ENCODE measurements at regions not wholly inside any gene's neighbourhood (a gene's known extent, or its start where the extent isn't known, plus 50 kb on each side); places are given as distances from the start of the nearest gene placed in this dataset.
"Not testable (repeated sequence)": the region's sequence is repeated elsewhere in the genome, so short reads cannot be mapped to it uniquely, and the experiment has no call there.

DNA sequence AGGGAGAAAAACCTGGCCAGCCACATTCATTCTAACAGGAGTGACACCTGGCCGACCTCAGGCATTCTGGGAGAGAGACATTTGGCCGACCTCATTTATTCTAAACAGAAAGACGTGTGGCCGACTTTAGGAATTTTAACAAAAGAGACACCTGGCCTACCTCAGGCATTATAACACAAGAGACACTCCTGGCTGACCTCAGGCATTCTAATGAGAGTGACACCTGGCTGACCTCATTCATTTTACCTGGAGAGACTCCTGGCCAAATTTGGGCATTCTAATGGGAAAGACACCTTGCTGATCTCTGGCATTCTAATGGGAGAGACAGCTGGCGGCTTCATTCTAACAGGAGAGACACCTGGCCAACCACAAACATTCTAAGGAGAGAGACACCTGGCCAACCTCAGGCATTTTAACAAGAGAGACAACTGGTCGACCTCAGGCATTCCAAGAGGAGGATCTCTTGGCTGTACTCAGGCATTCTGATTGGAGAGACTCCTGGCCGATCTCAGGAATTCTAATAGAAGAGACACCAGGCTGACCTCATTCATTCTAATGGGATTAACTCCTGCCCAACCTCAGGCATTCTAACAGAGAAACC, 1353.9 kb downstream of the UQCRFS1 start:
- Histone ChIP-seq H3K4me3 (ENCODE audit: extremely low read depth, insufficient read depth, low read length, poor library complexity, severe bottlenecking) (no peak overlapping the region), H3K4me1 (ENCODE audit: control insufficient read depth, insufficient read depth, low read length, poor library complexity, severe bottlenecking) (no peaks in the 10 kb centered on the region), H3K27ac (ENCODE audit: low read depth, low read length, severe bottlenecking) (no peak overlapping the region), H3K9me3 (ENCODE audit: control insufficient read depth, low read length) (peaks cover 16% of the 10 kb centered on the region), H3K36me3 (ENCODE audit: control insufficient read depth, insufficient read depth, low read length) (no peaks in the 10 kb centered on the region)
- 68 to 87% methylated on average over 6 of the region's 7 CpGs for WGBS, 2 experiments (ENCODE audit: insufficient coverage in 2 of 2)

DNA sequence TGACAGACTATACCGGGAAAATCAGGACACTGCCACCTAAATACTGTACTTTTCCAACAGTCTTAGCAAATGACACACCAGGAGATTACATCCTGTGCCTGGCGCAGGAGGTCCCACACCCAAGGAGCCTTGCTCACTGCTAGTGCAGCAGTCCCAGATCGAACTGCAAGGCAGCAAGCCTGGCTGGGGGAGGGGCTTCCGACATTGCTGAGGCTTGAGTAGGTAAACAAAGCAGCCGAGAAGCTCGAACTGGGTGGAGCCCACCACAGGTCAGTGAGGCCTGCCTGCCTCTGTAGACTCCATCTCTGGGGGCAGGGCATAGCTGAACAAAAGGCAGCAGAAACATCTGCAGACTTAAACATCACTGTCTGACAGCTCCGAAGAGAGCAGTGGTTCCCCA, 1360.0 kb downstream of the UQCRFS1 start:
- not testable (repeated sequence) for H3K4me3 ChIP-seq (ENCODE audit: extremely low read depth, insufficient read depth, low read length, poor library complexity, severe bottlenecking); H3K27ac ChIP-seq (ENCODE audit: low read depth, low read length, severe bottlenecking); H3K36me3 ChIP-seq (ENCODE audit: control insufficient read depth, insufficient read depth, low read length); H3K4me1 ChIP-seq (ENCODE audit: control insufficient read depth, insufficient read depth, low read length, poor library complexity, severe bottlenecking)
- 71 to 78% methylated on average over 4 to 7 of the region's 7 CpGs for WGBS, 2 experiments (ENCODE audit: insufficient coverage in 2 of 2)
- peaks cover 35% of the 10 kb centered on the region for H3K9me3 ChIP-seq (ENCODE audit: control insufficient read depth, low read length)

DNA sequence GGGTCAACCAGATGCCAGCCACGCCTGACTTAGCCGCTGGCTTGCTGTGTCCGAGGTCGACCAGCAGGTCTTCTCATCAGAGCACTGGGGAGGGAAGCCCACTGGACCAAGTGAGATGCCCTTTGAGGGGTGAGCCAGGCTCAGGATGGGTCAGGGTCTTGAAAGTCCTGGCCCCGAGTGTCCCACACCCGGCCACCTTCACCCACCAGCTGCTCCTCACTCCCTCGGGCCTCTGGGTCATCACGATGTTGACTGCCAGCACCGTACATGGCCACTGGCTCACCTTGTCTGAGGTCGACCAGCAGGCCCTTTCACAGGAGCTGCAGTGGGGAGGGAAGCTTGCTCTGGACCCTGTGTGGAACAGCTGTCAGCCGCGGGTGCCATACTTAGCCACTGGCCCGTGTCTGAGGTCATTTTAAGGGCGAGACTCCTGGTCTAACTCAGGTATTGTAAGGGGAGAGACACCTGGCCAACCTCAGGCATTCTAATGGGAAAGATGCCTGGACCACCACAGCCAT, 1361.3 kb downstream of the UQCRFS1 start:
- Histone ChIP-seq H3K36me3 (ENCODE audit: control insufficient read depth, insufficient read depth, low read length) (no peaks in the 10 kb centered on the region), H3K27ac (ENCODE audit: low read depth, low read length, severe bottlenecking) (no peak overlapping the region), H3K4me1 (ENCODE audit: control insufficient read depth, insufficient read depth, low read length, poor library complexity, severe bottlenecking) (no peaks in the 10 kb centered on the region), H3K4me3 (ENCODE audit: extremely low read depth, insufficient read depth, low read length, poor library complexity, severe bottlenecking) (no peak overlapping the region), H3K9me3 (ENCODE audit: control insufficient read depth, low read length) (peaks cover 35% of the 10 kb centered on the region)
- WGBS, 2 experiments (ENCODE audit: insufficient coverage in 2 of 2), result 89 to 93% methylated on average over 11 to 14 of the region's 14 CpGs

DNA sequence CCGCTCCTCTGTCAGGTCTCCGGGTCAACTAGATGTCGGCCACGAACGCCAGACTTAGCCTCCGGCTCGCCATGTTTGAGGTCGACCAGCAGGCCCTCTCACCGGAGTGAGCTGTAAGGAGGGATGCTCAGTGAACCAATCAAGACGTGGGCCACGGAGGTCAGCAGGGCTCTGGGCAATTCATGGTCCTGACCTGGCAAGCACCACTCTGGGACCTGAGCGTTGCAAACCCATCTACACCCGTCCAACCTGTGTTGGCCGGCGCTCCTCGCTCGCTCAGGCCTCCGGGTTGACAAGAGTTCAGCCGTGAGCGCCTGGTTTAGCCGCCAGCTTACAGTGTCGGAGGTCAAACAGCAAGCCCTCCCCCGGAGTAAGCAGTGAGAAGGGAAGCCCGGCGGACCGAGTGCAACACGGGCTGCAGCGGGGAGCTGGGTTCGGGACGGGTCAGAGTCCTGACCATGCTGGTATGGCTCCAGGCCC, 1361.9 kb downstream of the UQCRFS1 start:
- Histone ChIP-seq H3K9me3 (ENCODE audit: control insufficient read depth, low read length) (peaks cover 40% of the 10 kb centered on the region), H3K4me3 (ENCODE audit: extremely low read depth, insufficient read depth, low read length, poor library complexity, severe bottlenecking) (no peak overlapping the region), H3K36me3 (ENCODE audit: control insufficient read depth, insufficient read depth, low read length) (no peaks in the 10 kb centered on the region), H3K4me1 (ENCODE audit: control insufficient read depth, insufficient read depth, low read length, poor library complexity, severe bottlenecking) (no peaks in the 10 kb centered on the region), H3K27ac (ENCODE audit: low read depth, low read length, severe bottlenecking) (no peak overlapping the region)
- WGBS, 2 experiments (ENCODE audit: insufficient coverage in 2 of 2), result 93 to 96% methylated on average over 20 to 30 of the region's 30 CpGs

DNA sequence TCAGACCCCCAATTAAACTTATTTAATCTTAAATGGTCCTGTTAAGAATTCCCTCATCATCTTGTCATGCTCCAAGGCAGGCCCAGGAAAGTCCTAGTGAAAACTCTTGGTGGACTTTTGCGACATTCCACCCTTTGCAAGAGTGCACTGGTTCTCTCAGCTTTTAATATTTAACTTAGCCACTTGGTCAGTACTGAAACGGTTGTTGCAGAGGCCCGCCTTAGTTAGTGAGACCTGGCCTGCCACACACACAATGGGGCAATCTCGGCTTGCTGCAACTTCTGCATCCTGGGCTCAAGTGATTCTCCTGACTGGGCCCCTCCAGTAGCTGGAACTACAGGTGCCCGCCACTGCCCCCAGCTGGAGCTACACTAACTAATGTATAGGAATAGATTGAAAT, 1366.0 kb downstream of the UQCRFS1 start:
- H3K4me3 ChIP-seq (ENCODE audit: extremely low read depth, insufficient read depth, low read length, poor library complexity, severe bottlenecking), result no peak overlapping the region
- no peak overlapping the region for H3K27ac ChIP-seq (ENCODE audit: low read depth, low read length, severe bottlenecking)
- H3K9me3 ChIP-seq (ENCODE audit: control insufficient read depth, low read length), result peaks cover 40% of the 10 kb centered on the region
- WGBS, 2 experiments (ENCODE audit: insufficient coverage in 2 of 2), result 92 to 96% methylated on average over 4 of the region's 5 CpGs
- no peaks in the 10 kb centered on the region for H3K4me1 ChIP-seq (ENCODE audit: control insufficient read depth, insufficient read depth, low read length, poor library complexity, severe bottlenecking)
- no peaks in the 10 kb centered on the region for H3K36me3 ChIP-seq (ENCODE audit: control insufficient read depth, insufficient read depth, low read length)

DNA sequence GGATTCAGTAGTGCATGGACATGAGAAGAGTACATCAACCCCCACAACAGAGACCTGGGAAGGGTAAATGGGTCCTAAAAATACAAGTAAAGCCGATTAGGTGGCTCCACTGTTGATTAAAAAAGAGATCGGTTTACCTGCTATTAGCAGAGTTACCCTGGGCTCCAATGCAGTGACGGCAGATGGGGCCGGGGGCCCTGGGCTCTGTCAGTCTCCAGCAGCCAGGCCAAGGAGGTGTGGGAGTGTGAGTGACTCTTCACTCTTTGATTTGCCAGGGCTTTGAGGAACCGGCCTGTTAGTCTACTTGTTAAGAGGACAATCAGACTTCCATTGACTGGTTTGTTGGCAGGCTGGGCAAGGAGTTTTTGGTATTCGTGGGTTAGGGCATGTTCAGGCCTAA, 1368.7 kb downstream of the UQCRFS1 start:
- 82 to 90% methylated on average over 2 to 6 of the region's 6 CpGs for WGBS, 2 experiments (ENCODE audit: insufficient coverage in 2 of 2)
- H3K4me3 ChIP-seq (ENCODE audit: extremely low read depth, insufficient read depth, low read length, poor library complexity, severe bottlenecking), result no peak overlapping the region

DNA sequence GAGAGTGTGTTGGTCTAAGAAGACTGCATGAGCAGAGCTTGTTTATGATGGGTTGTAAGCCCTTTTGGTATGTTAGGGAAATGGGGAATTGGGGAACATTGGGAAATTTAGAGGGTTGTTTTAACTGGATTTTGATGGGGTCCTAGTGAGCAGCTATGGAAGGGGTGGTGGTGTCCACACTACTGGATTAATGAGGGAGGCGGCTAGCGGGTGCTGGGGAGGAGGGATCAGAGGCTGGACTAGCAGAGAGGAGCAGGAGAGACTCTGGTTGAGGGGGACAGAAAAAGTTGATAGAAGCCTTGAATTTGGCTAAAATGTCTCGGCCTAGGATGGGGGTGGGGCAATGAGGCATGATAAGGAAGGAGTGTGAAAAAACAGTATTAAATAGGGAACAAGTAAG, 1369.1 kb downstream of the UQCRFS1 start:
- H3K9me3 ChIP-seq (ENCODE audit: control insufficient read depth, low read length), result peaks cover 16% of the 10 kb centered on the region
- no peak overlapping the region for H3K4me3 ChIP-seq (ENCODE audit: extremely low read depth, insufficient read depth, low read length, poor library complexity, severe bottlenecking)
- H3K27ac ChIP-seq (ENCODE audit: low read depth, low read length, severe bottlenecking), result no peak overlapping the region
- no peaks in the 10 kb centered on the region for H3K4me1 ChIP-seq (ENCODE audit: control insufficient read depth, insufficient read depth, low read length, poor library complexity, severe bottlenecking)
- WGBS, 2 experiments (ENCODE audit: insufficient coverage in 2 of 2), result 80 to 100% methylated on average over 1 to 3 of the region's 3 CpGs
- H3K36me3 ChIP-seq (ENCODE audit: control insufficient read depth, insufficient read depth, low read length), result no peaks in the 10 kb centered on the region

More for the DNA sequence above, 1368.7 kb downstream of the UQCRFS1 start:
- H3K27ac ChIP-seq (ENCODE audit: low read depth, low read length, severe bottlenecking), result no peak overlapping the region
- no peaks in the 10 kb centered on the region for H3K4me1 ChIP-seq (ENCODE audit: control insufficient read depth, insufficient read depth, low read length, poor library complexity, severe bottlenecking)
- no peaks in the 10 kb centered on the region for H3K36me3 ChIP-seq (ENCODE audit: control insufficient read depth, insufficient read depth, low read length)
- peaks cover 19% of the 10 kb centered on the region for H3K9me3 ChIP-seq (ENCODE audit: control insufficient read depth, low read length)

DNA sequence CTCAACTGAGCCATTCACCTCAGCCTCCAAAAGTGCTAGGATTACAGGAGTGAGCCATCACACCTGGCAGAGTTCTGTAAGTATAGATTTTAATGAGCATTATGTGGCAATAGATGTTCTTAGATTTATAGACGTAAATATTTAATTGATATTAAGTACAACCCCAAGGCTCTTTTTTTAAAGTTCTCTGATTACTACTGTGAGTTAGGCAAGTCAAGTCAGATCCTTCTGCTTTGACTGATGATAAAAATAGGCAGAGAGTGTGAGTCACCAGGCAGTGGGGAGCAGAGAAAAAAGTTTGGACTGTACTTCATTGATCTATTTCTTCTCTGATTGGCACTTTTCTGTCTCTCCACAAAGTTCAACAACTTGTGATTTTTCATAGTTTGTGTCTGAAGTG, 1379.9 kb downstream of the UQCRFS1 start:
- no CpG with 5 or more reads among the region's 1 CpG for WGBS, 2 experiments (ENCODE audit: insufficient coverage in 2 of 2)
- H3K9me3 ChIP-seq (ENCODE audit: control insufficient read depth, low read length), result no peaks in the 10 kb centered on the region
- no peaks in the 10 kb centered on the region for H3K36me3 ChIP-seq (ENCODE audit: control insufficient read depth, insufficient read depth, low read length)
- H3K4me3 ChIP-seq (ENCODE audit: extremely low read depth, insufficient read depth, low read length, poor library complexity, severe bottlenecking), result no peak overlapping the region
- no peak overlapping the region for H3K27ac ChIP-seq (ENCODE audit: low read depth, low read length, severe bottlenecking)
- H3K4me1 ChIP-seq (ENCODE audit: control insufficient read depth, insufficient read depth, low read length, poor library complexity, severe bottlenecking), result no peaks in the 10 kb centered on the region

DNA sequence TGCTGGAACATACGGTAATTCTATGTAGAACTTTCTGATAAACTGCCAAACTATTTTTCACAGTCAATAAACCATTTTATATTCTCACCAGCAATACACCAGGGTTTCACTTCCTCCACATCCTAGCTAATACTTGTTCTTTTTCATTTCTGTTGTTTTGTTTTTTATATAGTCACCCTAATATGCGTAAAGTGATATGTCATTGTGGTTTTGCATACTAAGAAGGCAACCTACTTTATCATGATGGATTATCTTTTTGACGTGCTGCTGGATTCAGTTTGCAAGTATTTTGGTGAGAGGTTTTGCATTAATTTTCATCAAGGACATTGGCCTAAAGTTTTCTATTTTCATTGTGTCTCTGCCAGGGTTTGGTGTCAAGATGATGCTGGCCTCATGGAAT, 1384.1 kb downstream of the UQCRFS1 start:
- H3K9me3 ChIP-seq (ENCODE audit: control insufficient read depth, low read length), result no peaks in the 10 kb centered on the region
- no peaks in the 10 kb centered on the region for H3K36me3 ChIP-seq (ENCODE audit: control insufficient read depth, insufficient read depth, low read length)
- H3K27ac ChIP-seq (ENCODE audit: low read depth, low read length, severe bottlenecking), result no peak overlapping the region
- no peak overlapping the region for H3K4me3 ChIP-seq (ENCODE audit: extremely low read depth, insufficient read depth, low read length, poor library complexity, severe bottlenecking)
- WGBS, 2 experiments (ENCODE audit: insufficient coverage in 2 of 2), result 83% methylated on average over 1 of the region's 3 CpGs; no CpG with 5 or more reads in 1 of the 2 experiments
- no peaks in the 10 kb centered on the region for H3K4me1 ChIP-seq (ENCODE audit: control insufficient read depth, insufficient read depth, low read length, poor library complexity, severe bottlenecking)

DNA sequence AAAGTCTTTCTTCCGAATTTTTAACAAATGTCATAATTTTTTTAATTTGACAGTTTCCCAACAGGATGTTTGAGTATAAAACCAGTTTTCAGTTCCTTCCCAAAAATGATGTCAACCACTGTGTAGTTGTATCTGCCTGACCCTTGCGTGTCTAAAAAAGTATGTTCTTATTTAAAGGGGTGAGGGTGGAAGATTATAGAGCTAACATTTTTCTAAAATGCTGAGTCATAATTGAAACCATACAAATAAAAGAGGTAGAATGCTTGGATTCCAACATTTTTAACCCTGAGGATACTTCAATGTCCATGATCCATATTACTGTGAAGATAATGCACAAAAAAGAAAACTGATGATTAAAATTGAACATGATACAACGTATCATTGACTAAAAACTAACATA, 1388.8 kb downstream of the UQCRFS1 start:
- H3K4me3 ChIP-seq (ENCODE audit: extremely low read depth, insufficient read depth, low read length, poor library complexity, severe bottlenecking), result no peak overlapping the region
- no peaks in the 10 kb centered on the region for H3K9me3 ChIP-seq (ENCODE audit: control insufficient read depth, low read length)
- no peaks in the 10 kb centered on the region for H3K36me3 ChIP-seq (ENCODE audit: control insufficient read depth, insufficient read depth, low read length)
- no peak overlapping the region for H3K27ac ChIP-seq (ENCODE audit: low read depth, low read length, severe bottlenecking)
- WGBS, 2 experiments (ENCODE audit: insufficient coverage in 2 of 2), result 100% methylated on average over 1 of the region's 3 CpGs; no CpG with 5 or more reads in 1 of the 2 experiments
- H3K4me1 ChIP-seq (ENCODE audit: control insufficient read depth, insufficient read depth, low read length, poor library complexity, severe bottlenecking), result no peaks in the 10 kb centered on the region

DNA sequence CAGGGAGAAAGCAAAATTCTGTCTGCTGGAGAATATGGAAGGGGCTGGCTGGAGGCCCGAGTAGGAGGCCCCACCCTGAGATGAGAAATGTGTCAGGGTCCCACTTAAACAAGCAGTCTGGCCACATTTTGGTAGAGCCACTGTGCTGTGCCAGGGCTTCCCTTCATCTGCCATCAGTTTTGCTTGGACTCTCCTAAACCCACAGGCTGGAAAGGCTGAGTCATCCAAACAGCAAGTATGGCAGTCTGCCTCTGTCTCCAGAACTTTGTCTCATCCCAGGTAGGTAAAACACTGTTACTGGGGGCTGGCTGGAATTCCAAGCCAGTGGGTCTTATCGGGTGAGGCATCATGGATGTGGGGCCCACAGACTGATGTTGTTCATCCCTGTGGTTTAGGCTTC, 1390.6 kb downstream of the UQCRFS1 start:
- Histone ChIP-seq H3K4me1 (ENCODE audit: control insufficient read depth, insufficient read depth, low read length, poor library complexity, severe bottlenecking) (no peaks in the 10 kb centered on the region), H3K27ac (ENCODE audit: low read depth, low read length, severe bottlenecking) (no peak overlapping the region), H3K9me3 (ENCODE audit: control insufficient read depth, low read length) (no peaks in the 10 kb centered on the region), H3K4me3 (ENCODE audit: extremely low read depth, insufficient read depth, low read length, poor library complexity, severe bottlenecking) (no peak overlapping the region), H3K36me3 (ENCODE audit: control insufficient read depth, insufficient read depth, low read length) (no peaks in the 10 kb centered on the region)
- WGBS, 2 experiments (ENCODE audit: insufficient coverage in 2 of 2), result 50 to 100% methylated on average over 1 of the region's 2 CpGs

Measured in mesodermal cell (in vitro differentiated cells).